Kidney (tissue), 13 donors: ENCODE measurements at regions not wholly inside any gene's neighbourhood (a gene's known extent, or its start where the extent isn't known, plus 50 kb on each side); places are given as distances from the start of the nearest gene placed in this dataset.

ENCODE experiments used
- DNase-seq, 5 donors: peaks; one replicate each; pipeline ENCODE4 v3.0.0-alpha.2; 2013 to 2020
- FAIRE-seq: peaks from 2 replicates; lab custom pipeline; 2012; peaks lifted over from hg19 to GRCh38; lab: Jason Lieb, UNC
- H3K27ac ChIP-seq, 2 donors: one replicate each; pipeline ENCODE4 v1.7.0; 2013; ENCODE audit warnings: low read depth in 2 of 2, low read length in 2 of 2, inconsistent platforms in 1 of 2
- H3K27me3 ChIP-seq: one replicate; pipeline ENCODE4 v1.7.1; 2013; ENCODE audit warnings: low read length, inconsistent platforms; ENCODE audit not compliant: control insufficient read depth, insufficient read depth
- H3K36me3 ChIP-seq, 3 donors: one replicate each; pipeline versions ENCODE4 v1.7.0 to v1.7.1; 2013; ENCODE audit warnings: low read length in 3 of 3, control low read depth in 1 of 3, inconsistent platforms in 1 of 3; ENCODE audit not compliant: insufficient read depth in 3 of 3, control insufficient read depth in 2 of 3
- H3K4me1 ChIP-seq, 3 donors: one replicate each; pipeline versions ENCODE4 v1.7.0 to v1.7.1; 2013; ENCODE audit warnings: low read length in 3 of 3, inconsistent platforms in 1 of 3, low read depth in 1 of 3; ENCODE audit not compliant: control insufficient read depth in 2 of 3, insufficient read depth in 2 of 3
- H3K4me3 ChIP-seq, 3 donors: one replicate each; pipeline versions ENCODE4 v1.7.0 to v1.8.1; 2013; ENCODE audit warnings: low read length in 3 of 3, control low read depth in 1 of 3, inconsistent platforms in 1 of 3
- H3K9ac ChIP-seq, 3 donors: one replicate each; pipeline versions ENCODE4 v1.7.0 to v1.7.1; 2013; ENCODE audit warnings: low read length in 3 of 3, control low read depth in 1 of 3, inconsistent platforms in 1 of 3
- H3K9me3 ChIP-seq, 3 donors: one replicate each; pipeline versions ENCODE4 v1.7.0 to v1.7.1; 2013; ENCODE audit warnings: low read length in 3 of 3, control low read depth in 1 of 3, inconsistent platforms in 1 of 3; ENCODE audit not compliant: control insufficient read depth in 2 of 3, insufficient read depth in 1 of 3
- intact Hi-C: fragments of 100-400 bp; cut with DNase I; formaldehyde crosslinking; loops from one replicate; pipeline ENCODE4 v1.11.1; 2022
- TF ChIP-seq, protein P1 (sequence below): IDR thresholded peaks from 3 replicates; pipeline ENCODE4 v1.5.1; 2012; ENCODE audit warnings: mild to moderate bottlenecking, moderate library complexity, borderline replicate concordance; ENCODE audit not compliant: insufficient read depth; ENCODE audit errors: extremely low read depth
- donor health status: control.
- donor health status: control.
- donor health status: control.
- donor health status: control.
- donor health status: control.
- donor health status: DM: yes; HTN: yes; CAD: no.
- donor health status: Normal renal cell carcinoma (clear cell type).

GRCh38 chr9:24731754-24732153, 186.1 kb upstream of the IZUMO3 start:
- no peaks in the 10 kb centered on the region for H3K9me3 ChIP-seq
- no peaks in the 10 kb centered on the region for H3K27me3 ChIP-seq
- no peak overlapping the region for H3K4me3 ChIP-seq
- no peak for FAIRE-seq
- H3K4me1 ChIP-seq, result no peaks in the 10 kb centered on the region
- intact Hi-C loops, result no loop called here
- no peak overlapping the region for H3K27ac ChIP-seq
- no peak overlapping the region for H3K9ac ChIP-seq
- TF ChIP-seq, protein P1, sequence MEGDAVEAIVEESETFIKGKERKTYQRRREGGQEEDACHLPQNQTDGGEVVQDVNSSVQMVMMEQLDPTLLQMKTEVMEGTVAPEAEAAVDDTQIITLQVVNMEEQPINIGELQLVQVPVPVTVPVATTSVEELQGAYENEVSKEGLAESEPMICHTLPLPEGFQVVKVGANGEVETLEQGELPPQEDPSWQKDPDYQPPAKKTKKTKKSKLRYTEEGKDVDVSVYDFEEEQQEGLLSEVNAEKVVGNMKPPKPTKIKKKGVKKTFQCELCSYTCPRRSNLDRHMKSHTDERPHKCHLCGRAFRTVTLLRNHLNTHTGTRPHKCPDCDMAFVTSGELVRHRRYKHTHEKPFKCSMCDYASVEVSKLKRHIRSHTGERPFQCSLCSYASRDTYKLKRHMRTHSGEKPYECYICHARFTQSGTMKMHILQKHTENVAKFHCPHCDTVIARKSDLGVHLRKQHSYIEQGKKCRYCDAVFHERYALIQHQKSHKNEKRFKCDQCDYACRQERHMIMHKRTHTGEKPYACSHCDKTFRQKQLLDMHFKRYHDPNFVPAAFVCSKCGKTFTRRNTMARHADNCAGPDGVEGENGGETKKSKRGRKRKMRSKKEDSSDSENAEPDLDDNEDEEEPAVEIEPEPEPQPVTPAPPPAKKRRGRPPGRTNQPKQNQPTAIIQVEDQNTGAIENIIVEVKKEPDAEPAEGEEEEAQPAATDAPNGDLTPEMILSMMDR, result no peak
- H3K36me3 ChIP-seq, result no peaks in the 10 kb centered on the region
- DNase-seq, result no peak

DNA sequence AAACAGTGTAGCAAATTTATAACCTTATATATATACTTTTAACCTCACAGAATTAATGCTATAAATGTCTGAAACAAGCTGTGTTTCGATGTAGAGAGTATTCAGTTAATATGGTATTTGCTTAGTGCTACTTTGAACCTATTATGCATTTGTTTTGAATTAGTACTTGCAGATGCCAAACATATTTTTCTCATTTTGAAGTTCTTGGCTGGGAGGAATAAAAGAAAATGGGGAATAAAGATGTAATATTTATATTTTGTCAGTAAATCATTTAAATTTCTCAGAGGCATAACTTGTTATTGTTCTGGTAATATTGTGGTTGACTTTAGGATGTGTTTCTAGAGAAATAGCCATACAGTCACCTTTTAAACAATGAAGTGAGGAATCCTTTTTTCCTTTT, 175.9 kb upstream of the IZUMO3 start:
- Histone ChIP-seq H3K36me3 (no peaks in the 10 kb centered on the region), H3K27ac (no peak overlapping the region), H3K9ac (no peak overlapping the region), H3K4me1 (no peaks in the 10 kb centered on the region), H3K27me3 (no peaks in the 10 kb centered on the region), H3K4me3 (no peak overlapping the region), H3K9me3 (no peaks in the 10 kb centered on the region)
- intact Hi-C loops, result no loop called here
- TF ChIP-seq, protein P1, result no peak
- DNase-seq (peak in 1 of 5 donors; percentile 10), FAIRE-seq (no peak)

- TF ChIP-seq, protein P1, result no peak
- H3K9me3 ChIP-seq, result no peaks in the 10 kb centered on the region
- H3K4me1 ChIP-seq, result no peaks in the 10 kb centered on the region
- no peaks in the 10 kb centered on the region for H3K27me3 ChIP-seq
- no peaks in the 10 kb centered on the region for H3K36me3 ChIP-seq
- H3K4me3 ChIP-seq, result no peak overlapping the region
- H3K9ac ChIP-seq, result no peak overlapping the region
- no peak overlapping the region for H3K27ac ChIP-seq
- FAIRE-seq (no peak), DNase-seq (no peak)
- intact Hi-C loops, result no loop called here
Observed at GRCh38 chr9:24712206-24712605, 166.5 kb upstream of the IZUMO3 start.

GRCh38 chr9:24708814-24709213, 163.1 kb upstream of the IZUMO3 start:
- TF ChIP-seq, protein P1, result no peak
- FAIRE-seq, result no peak

More at GRCh38 chr9:24708814-24709213, 163.1 kb upstream of the IZUMO3 start:
- no peak for DNase-seq
- Histone ChIP-seq H3K4me1 (no peaks in the 10 kb centered on the region), H3K4me3 (no peak overlapping the region), H3K9me3 (no peaks in the 10 kb centered on the region), H3K9ac (no peak overlapping the region), H3K36me3 (no peaks in the 10 kb centered on the region), H3K27me3 (no peaks in the 10 kb centered on the region), H3K27ac (no peak overlapping the region)
- intact Hi-C loops, result no loop called here
